ENCODE measurements at regions not wholly inside any gene's neighbourhood (a gene's known extent, or its start where the extent isn't known, plus 50 kb on each side); places are given as distances from the start of the nearest gene placed in this dataset.

- H3K36me3 ChIP-seq (ENCODE audit: insufficient read depth, low read length): no peaks in the 10 kb centered on the region
- intact Hi-C loops (cut with DNase I, micrococcal nuclease): no loop called here
- POLR2A ChIA-PET: no interaction called here
- CTCF ChIA-PET: no interaction called here
- H3K4me3 ChIP-seq (ENCODE audit: low read length): no peak overlapping the region
- ATAC-seq (ENCODE audit: poor library complexity) (no peak), DNase-seq (no peak)
- Mint-ChIP-seq H3K4me1 (ENCODE audit: low read depth) (no peaks in the 10 kb centered on the region), H3K4me3 (no peak overlapping the region), H3K27me3 (peaks cover 6% of the 10 kb centered on the region), H3K36me3 (ENCODE audit: low read depth) (no peaks in the 10 kb centered on the region), H3K27ac (no peak overlapping the region), H3K9me3 (no peaks in the 10 kb centered on the region)
- no peak for TF ChIP-seq CTCF (IDR thresholded peaks at IDR 0.05)
- H3K4me1 ChIP-seq (ENCODE audit: insufficient read depth, low read length): no peaks in the 10 kb centered on the region
- H3K27ac ChIP-seq (ENCODE audit: low read depth in 1 of 2, low read length in 2 of 2): no peak overlapping the region
- H3K27me3 ChIP-seq (ENCODE audit: control insufficient read depth in 1 of 2, insufficient read depth in 2 of 2, low read length in 2 of 2): no peaks in the 10 kb centered on the region
- no peaks in the 10 kb centered on the region for H3K9me3 ChIP-seq (ENCODE audit: control insufficient read depth in 1 of 2, insufficient read depth in 1 of 2, low read length in 2 of 2)
These were observed 61.4 kb downstream of the CD24 start for GRCh38 chr6:106913111-106913510.

- Mint-ChIP-seq H3K9me3 (no peaks in the 10 kb centered on the region), H3K27ac (no peak overlapping the region), H3K27me3 (peaks cover 6% of the 10 kb centered on the region), H3K4me1 (ENCODE audit: low read depth) (no peaks in the 10 kb centered on the region), H3K36me3 (ENCODE audit: low read depth) (no peaks in the 10 kb centered on the region), H3K4me3 (no peak overlapping the region)
- ChIA-PET POLR2A (no interaction called here), CTCF (no interaction called here)
- no peak for TF ChIP-seq CTCF (IDR thresholded peaks at IDR 0.05)
- Histone ChIP-seq H3K4me1 (ENCODE audit: insufficient read depth, low read length) (no peaks in the 10 kb centered on the region), H3K36me3 (ENCODE audit: insufficient read depth, low read length) (no peaks in the 10 kb centered on the region), H3K27ac (ENCODE audit: low read depth in 1 of 2, low read length in 2 of 2) (no peak overlapping the region), H3K9me3 (ENCODE audit: control insufficient read depth in 1 of 2, insufficient read depth in 1 of 2, low read length in 2 of 2) (no peaks in the 10 kb centered on the region), H3K27me3 (ENCODE audit: control insufficient read depth in 1 of 2, insufficient read depth in 2 of 2, low read length in 2 of 2) (no peaks in the 10 kb centered on the region), H3K4me3 (ENCODE audit: low read length) (no peak overlapping the region)
- ATAC-seq (ENCODE audit: poor library complexity): no peak
- intact Hi-C loops (cut with DNase I, micrococcal nuclease): no loop called here
- DNase-seq: no peak
These were observed 62.4 kb downstream of the CD24 start for GRCh38 chr6:106912091-106912490.

GRCh38 chr6:106910999-106911949, 63.3 kb downstream of the CD24 start:
- ChIA-PET POLR2A (no interaction called here), CTCF (no interaction called here)
- no peak for DNase-seq
- no peak for TF ChIP-seq CTCF (IDR thresholded peaks at IDR 0.05)
- H3K4me3 Mint-ChIP-seq: no peak overlapping the region
- no peak overlapping the region for H3K27ac ChIP-seq (ENCODE audit: low read depth in 1 of 2, low read length in 2 of 2)
- no peaks in the 10 kb centered on the region for H3K4me1 Mint-ChIP-seq (ENCODE audit: low read depth)
- ATAC-seq (ENCODE audit: poor library complexity): no peak
- H3K9me3 ChIP-seq (ENCODE audit: control insufficient read depth in 1 of 2, insufficient read depth in 1 of 2, low read length in 2 of 2): no peaks in the 10 kb centered on the region
- H3K4me1 ChIP-seq (ENCODE audit: insufficient read depth, low read length): no peaks in the 10 kb centered on the region
- peaks cover 6% of the 10 kb centered on the region for H3K27me3 Mint-ChIP-seq
- H3K27me3 ChIP-seq (ENCODE audit: control insufficient read depth in 1 of 2, insufficient read depth in 2 of 2, low read length in 2 of 2): no peaks in the 10 kb centered on the region
- H3K27ac Mint-ChIP-seq: no peak overlapping the region
- H3K36me3 Mint-ChIP-seq (ENCODE audit: low read depth): no peaks in the 10 kb centered on the region
- no peaks in the 10 kb centered on the region for H3K9me3 Mint-ChIP-seq
- intact Hi-C loops (cut with DNase I, micrococcal nuclease): no loop called here
- no peaks in the 10 kb centered on the region for H3K36me3 ChIP-seq (ENCODE audit: insufficient read depth, low read length)
- H3K4me3 ChIP-seq (ENCODE audit: low read length): no peak overlapping the region
